ENCODE measurements at regions not wholly inside any gene's neighbourhood (a gene's known extent, or its start where the extent isn't known, plus 50 kb on each side); places are given as distances from the start of the nearest gene placed in this dataset.

DNA sequence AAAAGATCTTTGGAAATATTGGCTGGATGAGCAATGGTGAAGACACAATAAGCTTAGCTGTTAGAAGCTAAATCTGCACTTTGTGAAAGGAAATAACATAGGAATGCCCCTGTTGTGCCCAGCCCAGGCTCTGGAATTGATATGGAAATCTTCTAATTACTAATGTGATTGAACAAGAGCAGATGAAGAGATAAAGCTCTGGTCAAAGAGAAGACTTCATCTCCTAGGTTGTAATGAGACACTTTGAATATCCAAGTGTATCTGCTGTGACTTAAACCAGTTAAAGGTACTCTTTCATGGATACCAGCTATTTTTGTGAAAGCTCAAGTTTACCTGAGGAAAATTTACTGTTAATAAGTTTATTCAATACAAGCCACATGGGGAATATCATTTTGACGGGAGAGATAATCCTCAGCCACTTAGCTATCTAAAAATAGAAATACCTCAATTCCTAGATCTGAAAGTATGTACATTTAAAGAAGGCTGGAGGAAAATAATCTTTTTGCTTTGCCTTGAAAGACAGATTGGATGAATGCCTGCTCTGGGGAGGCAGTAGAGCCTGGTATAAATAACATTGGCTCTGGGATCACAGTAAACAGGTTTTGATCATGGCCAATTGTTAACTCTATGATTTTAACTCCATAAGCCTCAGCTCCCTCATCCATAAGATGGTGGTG is 494.0 kb upstream of the B3GALT2 start:
- TF ChIP-seq, protein P1, sequence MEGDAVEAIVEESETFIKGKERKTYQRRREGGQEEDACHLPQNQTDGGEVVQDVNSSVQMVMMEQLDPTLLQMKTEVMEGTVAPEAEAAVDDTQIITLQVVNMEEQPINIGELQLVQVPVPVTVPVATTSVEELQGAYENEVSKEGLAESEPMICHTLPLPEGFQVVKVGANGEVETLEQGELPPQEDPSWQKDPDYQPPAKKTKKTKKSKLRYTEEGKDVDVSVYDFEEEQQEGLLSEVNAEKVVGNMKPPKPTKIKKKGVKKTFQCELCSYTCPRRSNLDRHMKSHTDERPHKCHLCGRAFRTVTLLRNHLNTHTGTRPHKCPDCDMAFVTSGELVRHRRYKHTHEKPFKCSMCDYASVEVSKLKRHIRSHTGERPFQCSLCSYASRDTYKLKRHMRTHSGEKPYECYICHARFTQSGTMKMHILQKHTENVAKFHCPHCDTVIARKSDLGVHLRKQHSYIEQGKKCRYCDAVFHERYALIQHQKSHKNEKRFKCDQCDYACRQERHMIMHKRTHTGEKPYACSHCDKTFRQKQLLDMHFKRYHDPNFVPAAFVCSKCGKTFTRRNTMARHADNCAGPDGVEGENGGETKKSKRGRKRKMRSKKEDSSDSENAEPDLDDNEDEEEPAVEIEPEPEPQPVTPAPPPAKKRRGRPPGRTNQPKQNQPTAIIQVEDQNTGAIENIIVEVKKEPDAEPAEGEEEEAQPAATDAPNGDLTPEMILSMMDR (IDR thresholded peaks at IDR 0.05; ENCODE audit: poor library complexity): no peak
- TF ChIP-seq EZH2 (IDR thresholded peaks at IDR 0.05; ENCODE audit: borderline replicate concordance) (no peak), EZH2phosphoT487 (IDR thresholded peaks at IDR 0.05; ENCODE audit: low read depth, severe bottlenecking, unreplicated experiment) (no peak)
